AG04450 (cell line): ENCODE measurements at regions not wholly inside any gene's neighbourhood (a gene's known extent, or its start where the extent isn't known, plus 50 kb on each side); places are given as distances from the start of the nearest gene placed in this dataset.

ENCODE experiments used
- CTCF ChIA-PET: fragments of 300-600, 350-600 bp; formaldehyde crosslinking; extraction: SDS; loops from one replicate; lab custom pipeline; 2022; ENCODE audit warnings: antibody characterized with exemption, inconsistent platforms; lab: Charles Lee
- POLR2A ChIA-PET: fragments of 350-600 bp; formaldehyde crosslinking; extraction: SDS; loops from one replicate; lab custom pipeline; 2021; ENCODE audit warnings: antibody characterized with exemption, inconsistent platforms; lab: Yijun Ruan, JAX
- DNase-seq: peaks from one replicate; pipeline ENCODE4 v3.0.0-alpha.2; 2011; ENCODE audit warnings: low read depth, low spot score
- H3K27ac ChIP-seq: one replicate; pipeline ENCODE4 v1.5.1; 2012; ENCODE audit warnings: low read depth, low read length, control low read depth
- H3K27me3 ChIP-seq: one replicate; pipeline ENCODE4 v1.6.0; 2012; ENCODE audit warnings: low read length; ENCODE audit not compliant: control insufficient read depth, insufficient read depth
- H3K4me3 ChIP-seq: 2 replicates; pipeline ENCODE4 v1.5.1; 2011; ENCODE audit warnings: mild to moderate bottlenecking, low read depth, low read length, control low read depth
- H3K9me3 ChIP-seq: 2 replicates; pipeline ENCODE4 v1.5.1; 2012; ENCODE audit warnings: low read length; ENCODE audit not compliant: control insufficient read depth, insufficient read depth
- TF ChIP-seq, protein P1 (sequence below): IDR thresholded peaks from 2 replicates; pipeline ENCODE4 v1.5.1; 2011; ENCODE audit warnings: low read depth, low read length, control low read depth, inconsistent platforms

DNA sequence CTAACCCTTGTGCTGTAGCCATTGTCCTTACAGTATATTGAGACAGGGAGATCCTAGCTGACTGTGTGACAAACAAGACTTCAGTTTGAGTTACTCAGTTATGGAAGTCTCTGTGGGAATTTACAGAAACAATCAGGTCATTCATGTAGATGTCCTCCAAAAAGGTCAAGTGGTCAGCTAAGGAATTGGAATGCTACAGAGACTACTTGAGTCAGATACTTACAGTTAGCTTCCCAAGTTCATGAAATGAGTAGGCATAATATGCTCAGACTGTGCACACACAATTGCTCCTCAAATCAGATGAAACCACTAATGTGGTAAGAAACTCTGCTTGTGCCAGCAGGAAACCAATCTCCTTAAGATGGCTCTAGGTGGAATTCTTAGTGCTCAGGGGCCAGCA, 985.7 kb downstream of the NSUN3 start:
- CTCF ChIA-PET, result no interaction called here
- H3K27me3 ChIP-seq, result no peaks in the 10 kb centered on the region
- no peak overlapping the region for H3K27ac ChIP-seq

DNA sequence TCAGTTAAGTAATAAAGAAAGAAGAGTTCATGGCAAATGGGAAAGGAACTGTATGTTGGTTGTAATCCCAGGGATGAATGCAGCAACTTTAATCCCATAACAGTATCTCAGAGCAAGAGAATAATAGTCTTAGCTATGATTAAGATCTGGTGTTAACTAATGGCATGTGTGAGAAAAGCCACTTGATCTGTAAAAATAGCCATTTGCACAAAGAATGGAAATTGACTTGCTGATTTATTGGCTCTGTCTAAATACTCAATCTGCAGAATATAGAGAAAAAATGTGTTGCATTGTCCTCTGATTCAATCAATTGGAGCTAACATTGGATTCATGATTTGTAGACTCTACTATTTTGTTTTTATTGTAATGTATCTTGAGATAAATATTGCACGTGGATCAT, 987.0 kb downstream of the NSUN3 start:
- H3K4me3 ChIP-seq, result no peak overlapping the region
- POLR2A ChIA-PET, result no interaction called here
- no peak overlapping the region for H3K27ac ChIP-seq
- no peaks in the 10 kb centered on the region for H3K27me3 ChIP-seq
- TF ChIP-seq, protein P1, sequence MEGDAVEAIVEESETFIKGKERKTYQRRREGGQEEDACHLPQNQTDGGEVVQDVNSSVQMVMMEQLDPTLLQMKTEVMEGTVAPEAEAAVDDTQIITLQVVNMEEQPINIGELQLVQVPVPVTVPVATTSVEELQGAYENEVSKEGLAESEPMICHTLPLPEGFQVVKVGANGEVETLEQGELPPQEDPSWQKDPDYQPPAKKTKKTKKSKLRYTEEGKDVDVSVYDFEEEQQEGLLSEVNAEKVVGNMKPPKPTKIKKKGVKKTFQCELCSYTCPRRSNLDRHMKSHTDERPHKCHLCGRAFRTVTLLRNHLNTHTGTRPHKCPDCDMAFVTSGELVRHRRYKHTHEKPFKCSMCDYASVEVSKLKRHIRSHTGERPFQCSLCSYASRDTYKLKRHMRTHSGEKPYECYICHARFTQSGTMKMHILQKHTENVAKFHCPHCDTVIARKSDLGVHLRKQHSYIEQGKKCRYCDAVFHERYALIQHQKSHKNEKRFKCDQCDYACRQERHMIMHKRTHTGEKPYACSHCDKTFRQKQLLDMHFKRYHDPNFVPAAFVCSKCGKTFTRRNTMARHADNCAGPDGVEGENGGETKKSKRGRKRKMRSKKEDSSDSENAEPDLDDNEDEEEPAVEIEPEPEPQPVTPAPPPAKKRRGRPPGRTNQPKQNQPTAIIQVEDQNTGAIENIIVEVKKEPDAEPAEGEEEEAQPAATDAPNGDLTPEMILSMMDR, result no peak
- H3K9me3 ChIP-seq, result 0 out of 2 replicates have a peak, but pooled peaks cover 2% of the 10 kb centered on the region
- no peak for DNase-seq
- CTCF ChIA-PET, result no interaction called here

More for the DNA sequence above, 985.7 kb downstream of the NSUN3 start:
- POLR2A ChIA-PET, result no interaction called here
- TF ChIP-seq, protein P1, result no peak
- Histone ChIP-seq H3K9me3 (0 out of 2 replicates have a peak, but pooled peaks cover 2% of the 10 kb centered on the region), H3K4me3 (no peak overlapping the region)
- no peak for DNase-seq

DNA sequence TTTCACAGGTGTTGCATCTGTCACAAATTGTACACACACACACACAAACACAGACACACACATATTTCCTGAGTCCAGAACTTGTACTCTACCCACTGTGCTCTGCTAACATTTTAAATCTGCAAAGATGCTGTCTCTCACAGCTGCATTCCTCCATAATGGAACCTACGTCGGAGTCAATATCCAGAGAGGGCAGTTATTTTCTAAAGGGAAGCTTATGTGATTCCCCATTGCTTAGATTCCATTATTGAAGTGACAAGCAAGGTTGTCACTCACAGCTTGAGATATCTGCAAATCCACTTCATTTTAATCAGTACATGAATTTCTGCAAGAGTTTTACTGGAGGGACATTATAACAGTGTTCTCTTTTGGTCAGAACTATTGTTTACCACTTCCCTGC, 992.4 kb downstream of the NSUN3 start:
- DNase-seq, result no peak
- H3K27me3 ChIP-seq, result no peaks in the 10 kb centered on the region
- POLR2A ChIA-PET, result no interaction called here
- TF ChIP-seq, protein P1, result no peak
- H3K27ac ChIP-seq, result no peak overlapping the region
- CTCF ChIA-PET, result no interaction called here
- 0 out of 2 replicates have a peak, but pooled peaks cover 2% of the 10 kb centered on the region for H3K9me3 ChIP-seq
- H3K4me3 ChIP-seq, result no peak overlapping the region

DNA sequence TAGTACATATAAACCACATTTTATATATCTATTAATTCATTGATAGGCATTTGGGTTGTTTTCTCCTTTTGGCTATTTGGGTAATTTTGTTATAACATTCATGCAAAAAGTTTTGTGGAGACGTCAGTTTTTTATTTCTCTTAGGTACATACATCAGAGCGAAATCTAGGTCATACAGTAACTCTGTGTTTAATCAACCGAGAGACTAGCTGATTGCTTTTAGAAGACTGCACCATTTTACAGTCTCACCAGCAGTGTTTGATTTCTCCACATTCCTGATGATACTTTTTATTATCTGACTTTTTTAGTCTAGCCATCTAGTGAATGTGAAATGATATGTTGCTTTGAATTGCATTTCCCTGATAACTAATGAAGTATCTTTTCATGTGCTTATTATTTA, 1019.3 kb downstream of the NSUN3 start:
- Histone ChIP-seq H3K9me3 (no peaks in the 10 kb centered on the region), H3K27ac (no peak overlapping the region), H3K4me3 (no peak overlapping the region), H3K27me3 (no peaks in the 10 kb centered on the region)
- POLR2A ChIA-PET, result no interaction called here
- CTCF ChIA-PET, result no interaction called here
- DNase-seq, result no peak
- TF ChIP-seq, protein P1, result no peak

DNA sequence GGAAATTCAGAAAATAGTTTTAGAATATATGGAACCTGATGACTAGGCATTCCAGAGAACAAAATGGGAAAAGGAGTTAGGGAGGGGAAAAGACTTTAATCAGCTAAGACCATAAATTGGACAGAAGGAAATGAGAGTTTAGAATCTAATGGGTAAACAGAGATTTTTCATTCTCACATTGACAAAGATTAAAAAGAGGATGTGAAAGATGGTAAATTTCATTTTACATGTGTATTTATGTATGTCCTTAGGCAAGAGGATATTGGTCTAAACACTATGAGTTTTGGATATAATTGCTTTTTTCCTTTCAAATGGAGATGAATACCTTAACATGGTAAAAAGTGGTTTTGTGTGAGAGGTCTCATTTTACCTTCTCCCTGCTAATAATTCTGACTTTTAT, 1021.9 kb downstream of the NSUN3 start:
- ChIA-PET CTCF (no interaction called here), POLR2A (no interaction called here)
- DNase-seq, result no peak
- Histone ChIP-seq H3K4me3 (no peak overlapping the region), H3K9me3 (peaks cover 2% of the 10 kb centered on the region; the same call in 1 of the 2 replicates), H3K27me3 (no peaks in the 10 kb centered on the region), H3K27ac (no peak overlapping the region)
- TF ChIP-seq, protein P1, result no peak
